ENCODE measurements at regions not wholly inside any gene's neighbourhood (a gene's known extent, or its start where the extent isn't known, plus 50 kb on each side); places are given as distances from the start of the nearest gene placed in this dataset.

- no peak overlapping the region for H3K4me2 ChIP-seq (ENCODE audit: insufficient read depth, low read length)
- no peaks in the 10 kb centered on the region for H3K4me1 ChIP-seq (replicated peaks in 1 of 2; ENCODE audit: control insufficient read depth in 2 of 2, insufficient read depth in 2 of 2, low read length in 2 of 2)
- no peak for FAIRE-seq
- no peak overlapping the region for H3K4me3 ChIP-seq
- no peak for DNase-seq (ENCODE audit: extremely low read depth in 1 of 4, low spot score in 3 of 4)
- H3K9me3 ChIP-seq (replicated peaks; ENCODE audit: control insufficient read depth, insufficient read depth, low read depth, low read length) = no peaks in the 10 kb centered on the region
- no peaks in the 10 kb centered on the region for H3K36me3 ChIP-seq (ENCODE audit: control insufficient read depth, insufficient read depth, low read length)
- H3K27ac ChIP-seq (ENCODE audit: extremely low read depth, low read depth, low read length) = no peak overlapping the region
- no peaks in the 10 kb centered on the region for H3K9me1 ChIP-seq (ENCODE audit: control insufficient read depth, insufficient read depth, low read length)
- BruUV-seq (replicated peaks) = no TSS peak
- no peak overlapping the region for H2AFZ ChIP-seq (ENCODE audit: low read depth, low read length)
- no peak for ATAC-seq
- intact Hi-C loops (cut with micrococcal nuclease) = no loop called here
- H4K20me1 ChIP-seq (replicated peaks; ENCODE audit: control insufficient read depth, insufficient read depth, low read length) = 0 out of 2 replicates have a peak, but pooled peaks cover 4% of the 10 kb centered on the region
- H3K27me3 ChIP-seq (ENCODE audit: control insufficient read depth in 2 of 2, insufficient read depth in 2 of 2, low read length in 2 of 2) = peaks cover 4 to 37% of the 10 kb centered on the region in 2 experiments; a peak in 3 of 5 replicates
- TF ChIP-seq POLR2B (IDR thresholded peaks at IDR 0.05; ENCODE audit: low read depth, partially characterized antibody) (no peak), SP2 (IDR thresholded peaks at IDR 0.05; ENCODE audit: extremely low read depth, low read depth, low read length, poor library complexity, severe bottlenecking) (no peak), ZNF644 (tag; IDR thresholded peaks at IDR 0.05; ENCODE audit: low read depth) (no peak), ATF2 (CRISPR knock-in tag; IDR thresholded peaks at IDR 0.05) (no peak), GTF2A2 (tag; IDR thresholded peaks at IDR 0.05) (no peak), DMBX1 (CRISPR knock-in tag; IDR thresholded peaks at IDR 0.05; ENCODE audit: borderline replicate concordance) (no peak), ZNF384 (IDR thresholded peaks at IDR 0.05; ENCODE audit: low read depth, low read length) (no peak), NR3C1 (CRISPR knock-in tag; IDR thresholded peaks at IDR 0.05) (no peak), RCOR1 (IDR thresholded peaks at IDR 0.05; ENCODE audit: borderline replicate concordance in 1 of 2, low read depth in 2 of 2, low read length in 2 of 2) (no peak)
- H3K79me2 ChIP-seq (ENCODE audit: control insufficient read depth, insufficient read depth, low read length) = no peaks in the 10 kb centered on the region
- H3K9ac ChIP-seq (ENCODE audit: insufficient read depth in 1 of 2, low read depth in 2 of 2, low read length in 2 of 2) = no peak overlapping the region; a peak in 1 of 4 replicates
- CTCF ChIA-PET (ENCODE audit: low intra/inter-chr PET ratio) = no interaction called here
- under 1% methylated on average over 16 of the region's 17 CpGs for WGBS (ENCODE audit: insufficient coverage, low coverage, missing lambda C conversion rate)
- in situ Hi-C loops (cut with MboI) = no loop called here
- POLR2A ChIA-PET = interaction anchor here (0.6 to 1.6 kb wide), 2 partner anchors 12 to 51 kb away, joined by 3 read pairs; no protein-coding TSS in a partner anchor
Observed at GRCh38 chr15:100715571-100716455, 113.4 kb downstream of the ASB7 start.

All from K562 (cell line).